Loucy (cell line): ENCODE measurements at regions not wholly inside any gene's neighbourhood (a gene's known extent, or its start where the extent isn't known, plus 50 kb on each side); places are given as distances from the start of the nearest gene placed in this dataset.

ENCODE experiments used
- H2AFZ ChIP-seq: fragments of 200-600 bp; sonication (generic); 2 replicates; pipeline ENCODE4 v1.6.0; 2016; ENCODE audit warnings: antibody characterized with exemption, mild to moderate bottlenecking, low read length, moderate library complexity
- H3F3A ChIP-seq: fragments of 200-600 bp; 2 replicates; pipeline ENCODE4 v1.6.0; 2016; ENCODE audit warnings: antibody characterized with exemption, low read depth, mild to moderate bottlenecking
- H3K27me3 ChIP-seq: fragments of 200-600 bp; sonication (generic); 2 replicates; pipeline ENCODE4 v1.6.1; 2014; ENCODE audit warnings: low read length, mild to moderate bottlenecking; ENCODE audit not compliant: insufficient read depth, poor library complexity, severe bottlenecking
- H3K36me3 ChIP-seq: fragments of 200-600 bp; sonication (generic); 2 replicates; pipeline ENCODE4 v1.6.1; 2016; ENCODE audit warnings: low read length; ENCODE audit not compliant: insufficient read depth
- H3K4me1 ChIP-seq: fragments of 200-600 bp; sonication (generic); 2 replicates; pipeline ENCODE4 v1.5.1; 2014; ENCODE audit warnings: low read length, mild to moderate bottlenecking; ENCODE audit not compliant: insufficient read depth, poor library complexity, severe bottlenecking
- H3K4me2 ChIP-seq: fragments of 200-600 bp; sonication (generic); 2 replicates; pipeline ENCODE4 v1.6.0; 2014; ENCODE audit warnings: antibody characterized with exemption, low read length, low read depth, mild to moderate bottlenecking; ENCODE audit not compliant: poor library complexity, severe bottlenecking
- H3K4me3 ChIP-seq: fragments of 200-600 bp; sonication (generic); 2 replicates; pipeline ENCODE4 v1.5.1; 2014; ENCODE audit warnings: low read length, mild to moderate bottlenecking, mixed read lengths; ENCODE audit not compliant: poor library complexity, severe bottlenecking
- H3K79me2 ChIP-seq: fragments of 200-600 bp; sonication (generic); 2 replicates; pipeline ENCODE4 v1.6.1; 2014; ENCODE audit warnings: low read length; ENCODE audit not compliant: insufficient read depth
- H3K9ac ChIP-seq: fragments of 200-600 bp; sonication (generic); 2 replicates; pipeline ENCODE4 v1.6.0; 2014; ENCODE audit warnings: mild to moderate bottlenecking, low read depth, low read length, moderate library complexity; ENCODE audit not compliant: poor library complexity, severe bottlenecking
- H3K9me2 ChIP-seq: fragments of 200-600 bp; sonication (generic); replicated peaks from 2 replicates; pipeline ENCODE4 v1.6.1; 2016; ENCODE audit warnings: low read depth, low read length, mixed read lengths
- H3K9me3 ChIP-seq: fragments of 200-600 bp; sonication (generic); 2 replicates; pipeline ENCODE4 v1.6.1; 2014; ENCODE audit warnings: mild to moderate bottlenecking, antibody characterized with exemption, low read length, low read depth; ENCODE audit not compliant: insufficient read depth
- H4K20me1 ChIP-seq: fragments of 200-600 bp; sonication (generic); 2 replicates; pipeline ENCODE4 v1.6.0; 2014; ENCODE audit warnings: antibody characterized with exemption, low read length, mild to moderate bottlenecking; ENCODE audit not compliant: insufficient read depth, poor library complexity, severe bottlenecking
- CTCF ChIP-seq: fragments of 200-600 bp; sonication (generic); conservative IDR thresholded peaks from 2 replicates; pipeline ENCODE4 v1.5.1; 2014; ENCODE audit warnings: mild to moderate bottlenecking, antibody characterized with exemption, low read length
- EZH2phosphoT487 ChIP-seq: fragments of 200-600 bp; IDR thresholded peaks from 2 replicates; pipeline ENCODE4 v1.6.1; 2018; ENCODE audit warnings: antibody characterized with exemption, mild to moderate bottlenecking, moderate library complexity, borderline replicate concordance

GRCh38 chr10:120195984-120196712, 260.9 kb upstream of the PLPP4 start:
- Histone ChIP-seq H3K9ac (no peak overlapping the region), H3K9me2 (no peaks in the 10 kb centered on the region), H3K36me3 (no peaks in the 10 kb centered on the region), H2AFZ (no peak overlapping the region), H3K79me2 (no peaks in the 10 kb centered on the region), H3K9me3 (no peaks in the 10 kb centered on the region), H3F3A (no peaks in the 10 kb centered on the region), H3K4me3 (no peak overlapping the region), H4K20me1 (no peaks in the 10 kb centered on the region), H3K27me3 (no peaks in the 10 kb centered on the region), H3K4me2 (no peak overlapping the region), H3K4me1 (no peaks in the 10 kb centered on the region)
- TF ChIP-seq CTCF, result no peak
- no peak for TF ChIP-seq EZH2phosphoT487

GRCh38 chr10:120204877-120205276, 252.2 kb upstream of the PLPP4 start:
- Histone ChIP-seq H3K4me1 (no peaks in the 10 kb centered on the region), H2AFZ (no peak overlapping the region), H3K79me2 (no peaks in the 10 kb centered on the region), H3K36me3 (no peaks in the 10 kb centered on the region), H3K9me3 (no peaks in the 10 kb centered on the region), H3F3A (no peaks in the 10 kb centered on the region), H3K4me2 (no peak overlapping the region), H3K27me3 (no peaks in the 10 kb centered on the region), H3K9ac (no peak overlapping the region), H4K20me1 (no peaks in the 10 kb centered on the region), H3K9me2 (no peaks in the 10 kb centered on the region), H3K4me3 (no peak overlapping the region)
- TF ChIP-seq EZH2phosphoT487 (no peak), CTCF (no peak)

- no peaks in the 10 kb centered on the region for H3K9me3 ChIP-seq
- H3K36me3 ChIP-seq, result no peaks in the 10 kb centered on the region
These were observed 251.5 kb upstream of the PLPP4 start for GRCh38 chr10:120205368-120206018.

More at GRCh38 chr10:120205368-120206018, 251.5 kb upstream of the PLPP4 start:
- Histone ChIP-seq H3K4me2 (no peak overlapping the region), H3K79me2 (no peaks in the 10 kb centered on the region), H3K9me2 (no peaks in the 10 kb centered on the region), H2AFZ (no peak overlapping the region), H3K4me1 (no peaks in the 10 kb centered on the region), H3F3A (no peaks in the 10 kb centered on the region), H4K20me1 (no peaks in the 10 kb centered on the region), H3K4me3 (no peak overlapping the region), H3K9ac (no peak overlapping the region), H3K27me3 (no peaks in the 10 kb centered on the region)
- no peak for TF ChIP-seq CTCF
- TF ChIP-seq EZH2phosphoT487, result no peak
